CD14-positive monocyte (primary cell): ENCODE measurements at regions not wholly inside any gene's neighbourhood (a gene's known extent, or its start where the extent isn't known, plus 50 kb on each side); places are given as distances from the start of the nearest gene placed in this dataset.

ENCODE experiments used
- DNase-seq, 3 donors: peaks; one replicate each; pipeline ENCODE4 v3.0.0-alpha.2; 2011 to 2022
- H2AFZ ChIP-seq: 2 replicates; pipeline ENCODE4 v1.6.0; 2012; ENCODE audit warnings: mild to moderate bottlenecking, low read depth, low read length, inconsistent platforms; ENCODE audit not compliant: insufficient read depth, poor library complexity, severe bottlenecking
- H3K27ac ChIP-seq, 2 donors: 1 replicate in 1 of 2; 2 replicates in 1 of 2; pipeline ENCODE4 v1.5.1; 2012 to 2013; ENCODE audit warnings: low read length in 2 of 2, control low read depth in 1 of 2, inconsistent platforms in 1 of 2, low read depth in 1 of 2, mild to moderate bottlenecking in 1 of 2
- H3K27me3 ChIP-seq, 2 donors: one replicate each; pipeline versions ENCODE4 v1.6.0 to v1.6.1; 2011 to 2013; ENCODE audit warnings: low read length in 2 of 2; ENCODE audit not compliant: control insufficient read depth in 2 of 2, insufficient read depth in 2 of 2
- H3K36me3 ChIP-seq, 2 donors: replicated peaks in 1 of 2; 1 replicate in 1 of 2; 2 replicates in 1 of 2; pipeline versions ENCODE4 v1.5.1 to v1.6.1; 2012 to 2013; ENCODE audit warnings: low read length in 2 of 2, control low read depth in 1 of 2, inconsistent platforms in 1 of 2, mild to moderate bottlenecking in 1 of 2; ENCODE audit not compliant: insufficient read depth in 2 of 2, control insufficient read depth in 1 of 2
- H3K4me1 ChIP-seq, 2 donors: 1 replicate in 1 of 2; 2 replicates in 1 of 2; pipeline versions ENCODE4 v1.5.1 to v1.6.1; 2012 to 2013; ENCODE audit warnings: low read length in 2 of 2, control low read depth in 1 of 2, inconsistent platforms in 1 of 2, mild to moderate bottlenecking in 1 of 2, moderate library complexity in 1 of 2; ENCODE audit not compliant: insufficient read depth in 2 of 2, control insufficient read depth in 1 of 2
- H3K4me2 ChIP-seq: replicated peaks from 2 replicates; pipeline ENCODE3; 2012; ENCODE audit warnings: low read length, moderate library complexity, mild to moderate bottlenecking; ENCODE audit not compliant: poor library complexity, severe bottlenecking; ENCODE audit errors: extremely low read depth
- H3K4me3 ChIP-seq, 3 experiments: fragments of 200-600 bp in 1 of 3; sonication (generic) in 1 of 3; replicated peaks in 1 of 3; 1 replicate in 2 of 3; 2 replicates in 1 of 3; pipeline ENCODE4 v1.5.1; 2011 to 2013; ENCODE audit warnings: low read length in 3 of 3, mild to moderate bottlenecking in 3 of 3, control low read depth in 2 of 3, low read depth in 2 of 3, inconsistent platforms in 1 of 3, moderate library complexity in 1 of 3
- H3K79me2 ChIP-seq: 2 replicates; pipeline ENCODE4 v1.6.0; 2012; ENCODE audit warnings: mild to moderate bottlenecking, control low read depth, inconsistent platforms, low read length, moderate library complexity; ENCODE audit not compliant: insufficient read depth
- H3K9ac ChIP-seq: 2 replicates; pipeline ENCODE4 v1.6.0; 2017; ENCODE audit warnings: low read length, mild to moderate bottlenecking; ENCODE audit not compliant: insufficient read depth, poor library complexity, severe bottlenecking
- H3K9me3 ChIP-seq, 2 donors: replicated peaks in 1 of 2; 1 replicate in 1 of 2; 2 replicates in 1 of 2; pipeline versions ENCODE4 v1.5.1 to v1.6.1; 2012 to 2013; ENCODE audit warnings: low read length in 2 of 2, control low read depth in 1 of 2; ENCODE audit not compliant: control insufficient read depth in 1 of 2, insufficient read depth in 1 of 2
- H4K20me1 ChIP-seq: 2 replicates; pipeline ENCODE4 v1.6.0; 2012; ENCODE audit warnings: mild to moderate bottlenecking, low read length, control low read depth, moderate library complexity; ENCODE audit not compliant: insufficient read depth
- H3K27ac Mint-ChIP-seq, 7 donors: one replicate each; pipeline ENCODE4 v1.8.0; 2020; ENCODE audit warnings: mild to moderate bottlenecking in 7 of 7, mixed read lengths in 7 of 7, moderate library complexity in 6 of 7, inconsistent platforms in 2 of 7
- H3K27me3 Mint-ChIP-seq, 3 donors: one replicate each; pipeline ENCODE4 v1.8.0; 2021 to 2022; ENCODE audit warnings: low read depth in 3 of 3, mild to moderate bottlenecking in 3 of 3, mixed read lengths in 3 of 3, moderate library complexity in 3 of 3, inconsistent platforms in 1 of 3
- H3K36me3 Mint-ChIP-seq, 2 donors: one replicate each; pipeline ENCODE4 v1.8.0; 2020; ENCODE audit warnings: mixed read lengths in 2 of 2, inconsistent platforms in 1 of 2, mild to moderate bottlenecking in 1 of 2
- H3K4me1 Mint-ChIP-seq: one replicate; pipeline ENCODE4 v1.8.0; 2020; ENCODE audit warnings: mild to moderate bottlenecking, mixed read lengths
- H3K4me3 Mint-ChIP-seq, 2 donors: one replicate each; pipeline ENCODE4 v1.8.0; 2020; ENCODE audit warnings: mild to moderate bottlenecking in 2 of 2, mixed read lengths in 2 of 2, moderate library complexity in 1 of 2
- H3K9me3 Mint-ChIP-seq, 7 donors: one replicate each; pipeline ENCODE4 v1.8.0; 2020 to 2022; ENCODE audit warnings: mixed read lengths in 7 of 7, mild to moderate bottlenecking in 6 of 7, moderate library complexity in 6 of 7, inconsistent platforms in 2 of 7
- CTCF ChIP-seq: fragments of 200-600 bp; IDR thresholded peaks from one replicate; pipeline ENCODE4 v1.8.0; 2022; ENCODE audit warnings: antibody characterized with exemption, mild to moderate bottlenecking
- WGBS: methylation state at CpG from one replicate; pipeline ENCODE4 v1.1.5; 2013; ENCODE audit warnings: missing lambda C conversion rate; ENCODE audit not compliant: insufficient coverage; 5-methylcytosine and 5-hydroxymethylcytosine counted together
- intact Hi-C, 2 donors: fragments of 100-400 bp; cut with micrococcal nuclease; formaldehyde crosslinking; loops; one replicate each; pipeline versions ENCODE4 v1.15.0 to v1.15.1; 2023

- no peaks in the 10 kb centered on the region for H3K36me3 Mint-ChIP-seq
- H3K4me3 ChIP-seq: no peak overlapping the region
- H3K9ac ChIP-seq: no peak overlapping the region
- TF ChIP-seq CTCF: no peak
- no peak overlapping the region for H3K27ac Mint-ChIP-seq
- H3K27me3 ChIP-seq: no peaks in the 10 kb centered on the region
- no peaks in the 10 kb centered on the region for H4K20me1 ChIP-seq
- H3K9me3 ChIP-seq: no peaks in the 10 kb centered on the region
- DNase-seq: no peak
- H3K4me1 ChIP-seq: no peaks in the 10 kb centered on the region
- WGBS: no CpG with 5 or more reads among the region's 3 CpGs
- no peak overlapping the region for H3K4me3 Mint-ChIP-seq
- H3K36me3 ChIP-seq: no peaks in the 10 kb centered on the region
- H2AFZ ChIP-seq: no peak overlapping the region
- peaks cover 0 to 4% (median 0%) of the 10 kb centered on the region in 7 donors for H3K9me3 Mint-ChIP-seq
- no peaks in the 10 kb centered on the region for H3K79me2 ChIP-seq
- H3K4me1 Mint-ChIP-seq: no peaks in the 10 kb centered on the region
- no peak overlapping the region for H3K27ac ChIP-seq
- H3K4me2 ChIP-seq: no peak overlapping the region
- H3K27me3 Mint-ChIP-seq: peaks cover 0 to 4% (median 1%) of the 10 kb centered on the region in 3 donors
- intact Hi-C loops: no loop called here
Measured at GRCh38 chr15:93848076-93848475, 383.3 kb upstream of the MCTP2 start.

GRCh38 chr15:93846148-93846547 is 385.2 kb upstream of the MCTP2 start:
- TF ChIP-seq CTCF: no peak
- intact Hi-C loops: no loop called here
- 88% methylated on average over 6 of the region's 9 CpGs for WGBS
- no peaks in the 10 kb centered on the region for H3K9me3 ChIP-seq
- Mint-ChIP-seq H3K9me3 (peaks cover 0 to 4% (median 1%) of the 10 kb centered on the region in 7 donors), H3K36me3 (no peaks in the 10 kb centered on the region), H3K27me3 (peaks cover under 1 to 4% (median 1%) of the 10 kb centered on the region in 3 donors), H3K4me3 (no peak overlapping the region), H3K4me1 (no peaks in the 10 kb centered on the region), H3K27ac (no peak overlapping the region)
- no peaks in the 10 kb centered on the region for H3K79me2 ChIP-seq
- no peaks in the 10 kb centered on the region for H4K20me1 ChIP-seq
- no peak overlapping the region for H3K4me2 ChIP-seq
- no peak overlapping the region for H3K4me3 ChIP-seq
- no peaks in the 10 kb centered on the region for H3K4me1 ChIP-seq
- no peak for DNase-seq
- no peak overlapping the region for H3K9ac ChIP-seq
- no peak overlapping the region for H3K27ac ChIP-seq
- H3K36me3 ChIP-seq: no peaks in the 10 kb centered on the region
- H3K27me3 ChIP-seq: no peaks in the 10 kb centered on the region
- no peak overlapping the region for H2AFZ ChIP-seq
